Anterior cingulate cortex (tissue), 58 donors: ENCODE measurements at regions not wholly inside any gene's neighbourhood (a gene's known extent, or its start where the extent isn't known, plus 50 kb on each side); places are given as distances from the start of the nearest gene placed in this dataset.
A peak's percentile ranks its signal among the peaks of the same experiment; 100 is the strongest.

Source experiments
- DNase-seq, 58 donors: peaks; one replicate each; lab custom pipeline; 2025; lab: John Stamatoyannopoulos, UW

GRCh38 chr14:26209699-26210098 lies 388.1 kb downstream of the NOVA1 start:
- DNase-seq, result no peak

DNA sequence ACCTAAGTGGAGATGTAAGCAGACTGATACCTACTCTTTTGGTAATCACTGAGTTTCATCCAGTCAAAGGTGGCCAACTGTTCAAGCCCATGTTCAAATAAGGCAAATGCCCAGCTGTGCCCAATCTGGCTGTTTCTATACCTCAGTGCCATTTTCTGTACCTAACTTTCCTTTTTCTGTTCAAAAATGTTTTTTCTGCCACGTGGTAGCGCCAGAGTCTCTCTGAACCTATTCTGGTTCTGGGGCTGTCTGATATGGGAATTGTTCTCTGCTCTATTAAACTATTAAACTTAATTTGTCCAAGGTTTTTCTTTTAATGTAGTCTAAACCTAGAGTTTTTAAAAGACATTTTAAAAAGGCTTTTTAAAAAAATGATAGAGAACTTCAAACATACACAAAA lies 391.2 kb downstream of the NOVA1 start:
- DNase-seq, result no peak

DNA sequence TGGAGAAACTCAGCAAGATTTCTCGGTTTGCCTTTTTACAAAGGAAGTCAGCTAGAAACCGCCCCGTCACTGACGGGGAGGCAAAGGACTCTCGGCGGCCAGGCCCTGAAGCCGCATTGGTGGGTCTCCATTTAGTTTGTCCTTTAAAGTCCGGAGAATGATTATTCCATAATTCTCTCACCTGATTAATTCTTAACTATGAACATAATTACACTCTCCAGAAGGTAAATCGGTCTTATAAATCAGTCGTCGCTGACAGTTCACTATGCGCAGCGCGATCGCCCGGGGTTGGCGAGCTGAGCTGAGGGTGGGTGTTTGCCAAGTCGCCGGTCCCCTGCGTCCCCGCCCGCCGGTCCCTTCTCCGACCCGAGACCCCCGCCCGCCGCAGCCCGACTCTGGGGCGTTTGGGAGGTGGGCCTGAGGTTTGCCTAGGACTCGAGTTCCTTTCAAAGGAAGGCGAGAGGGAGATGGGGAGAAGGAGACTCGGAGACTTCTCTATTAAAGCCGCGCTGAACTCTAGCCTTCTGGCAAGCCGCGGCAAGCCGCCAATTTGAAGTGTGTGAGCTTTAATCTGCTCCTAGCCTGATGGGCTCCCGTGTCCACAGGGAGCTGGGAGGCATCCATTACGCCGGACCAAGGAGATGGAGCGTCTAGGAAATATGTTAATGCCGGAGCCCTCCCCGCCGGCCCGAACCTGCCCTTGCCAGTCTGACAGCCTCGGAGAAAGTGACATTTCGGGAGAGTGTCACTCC lies 392.9 kb downstream of the NOVA1 start:
- DNase-seq, result peak in 39 of 58 donors; percentile 1 to 45 (median 16)

- DNase-seq, result no peak
Observed at GRCh38 chr14:26204366-26204727, 393.5 kb downstream of the NOVA1 start.

GRCh38 chr14:26200687-26201086 lies 397.1 kb downstream of the NOVA1 start:
- no peak for DNase-seq

GRCh38 chr14:26199590-26200370 lies 398.1 kb downstream of the NOVA1 start:
- DNase-seq, result no peak

GRCh38 chr14:26199096-26199495 lies 398.7 kb downstream of the NOVA1 start:
- no peak for DNase-seq

GRCh38 chr14:26194816-26195215 lies 403.0 kb downstream of the NOVA1 start:
- no peak for DNase-seq

- DNase-seq, result no peak
Observed at GRCh38 chr14:26191671-26192070, 406.2 kb downstream of the NOVA1 start.

GRCh38 chr14:26191123-26191522 lies 406.7 kb downstream of the NOVA1 start:
- no peak for DNase-seq

DNA sequence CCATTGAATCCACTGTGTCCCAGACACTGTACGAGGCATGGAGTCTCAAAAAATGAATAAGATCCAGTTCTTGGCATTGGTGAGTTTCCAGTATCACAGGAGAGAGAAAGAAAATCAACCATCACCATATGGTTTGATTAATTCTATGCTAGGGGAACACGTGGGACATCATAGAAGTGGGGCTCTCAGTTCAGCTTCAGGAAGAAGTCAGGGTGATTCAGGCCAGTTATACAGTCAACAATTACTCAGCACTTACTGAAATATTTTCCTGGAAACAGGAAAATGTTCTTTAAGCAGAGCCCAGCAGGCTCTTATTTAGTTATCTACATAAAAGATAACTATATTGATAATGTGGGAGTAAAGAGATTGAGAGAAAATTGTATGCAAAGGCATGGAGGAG lies 407.2 kb downstream of the NOVA1 start:
- no peak for DNase-seq

- no peak for DNase-seq
Observed at GRCh38 chr14:26187996-26188620, 409.7 kb downstream of the NOVA1 start.

GRCh38 chr14:26180221-26180620 lies 417.6 kb downstream of the NOVA1 start:
- peak in 25 of 58 donors; percentile 1 to 85 (median 9) for DNase-seq

GRCh38 chr14:26175658-26176057 lies 422.2 kb downstream of the NOVA1 start:
- no peak for DNase-seq

- no peak for DNase-seq
Observed at GRCh38 chr14:26174395-26174794, 423.4 kb downstream of the NOVA1 start.

GRCh38 chr14:26173581-26174110 lies 424.2 kb downstream of the NOVA1 start:
- no peak for DNase-seq

DNA sequence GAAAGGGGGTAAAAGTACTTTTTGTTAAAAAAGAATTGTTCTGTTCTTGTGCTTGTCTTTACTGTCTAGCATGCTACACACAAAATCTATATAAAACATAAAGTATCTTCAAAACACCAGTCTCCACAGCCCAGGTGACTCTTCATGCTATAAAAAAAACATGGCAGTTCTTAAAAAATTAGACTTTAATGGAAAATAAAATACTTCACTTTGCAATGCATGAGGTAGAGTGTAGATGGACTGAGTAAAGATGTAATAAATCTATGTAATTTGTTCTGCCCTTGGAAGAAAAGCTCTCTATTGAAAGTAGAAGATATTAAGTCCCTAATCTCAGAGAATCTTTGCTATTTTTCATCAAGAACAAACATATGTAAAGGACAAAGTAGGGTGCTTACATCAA lies 425.4 kb downstream of the NOVA1 start:
- DNase-seq, result no peak

- no peak for DNase-seq
Observed at GRCh38 chr14:26170885-26171284, 426.9 kb downstream of the NOVA1 start.

- DNase-seq, result peak in 1 of 58 donors; percentile 12
Observed at GRCh38 chr14:26163761-26164160, 434.1 kb downstream of the NOVA1 start.

- DNase-seq, result no peak
Observed at GRCh38 chr14:26157517-26157916, 440.3 kb downstream of the NOVA1 start.

DNA sequence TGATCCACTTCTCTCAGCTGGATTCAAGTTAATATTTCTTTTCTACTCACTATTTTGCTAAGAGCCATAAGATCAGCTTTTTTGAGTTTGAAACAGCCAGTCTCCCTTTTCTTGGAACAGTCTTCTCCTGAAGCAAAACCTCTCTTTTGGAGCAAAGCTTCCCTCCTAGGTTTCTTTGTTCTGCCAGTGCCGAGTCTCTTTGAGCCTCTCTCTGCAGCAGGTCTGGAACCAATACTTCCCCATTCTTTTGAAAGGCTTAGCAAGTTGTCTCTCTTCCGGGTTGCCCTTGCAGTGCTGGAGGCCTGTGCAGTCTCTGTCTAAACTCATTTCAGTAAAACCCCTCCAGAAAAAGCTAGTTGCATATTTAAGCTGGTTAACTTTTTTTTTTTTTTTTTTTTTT lies 454.8 kb downstream of the NOVA1 start:
- DNase-seq, result no peak
